Globus pallidus (tissue), 1 donor: ENCODE measurements at regions not wholly inside any gene's neighbourhood (a gene's known extent, or its start where the extent isn't known, plus 50 kb on each side); places are given as distances from the start of the nearest gene placed in this dataset.
"Not testable (repeated sequence)": the region's sequence is repeated elsewhere in the genome, so short reads cannot be mapped to it uniquely, and the experiment has no call there.

Experiments
- DNase-seq: peaks from one replicate; pipeline ENCODE4 v3.0.0-alpha.2; 2015; ENCODE audit warnings: low spot score

- not testable (repeated sequence) for DNase-seq
Measured at GRCh38 chr7:149930374-149931068, 56.8 kb downstream of the ATP6V0E2 start.

DNA sequence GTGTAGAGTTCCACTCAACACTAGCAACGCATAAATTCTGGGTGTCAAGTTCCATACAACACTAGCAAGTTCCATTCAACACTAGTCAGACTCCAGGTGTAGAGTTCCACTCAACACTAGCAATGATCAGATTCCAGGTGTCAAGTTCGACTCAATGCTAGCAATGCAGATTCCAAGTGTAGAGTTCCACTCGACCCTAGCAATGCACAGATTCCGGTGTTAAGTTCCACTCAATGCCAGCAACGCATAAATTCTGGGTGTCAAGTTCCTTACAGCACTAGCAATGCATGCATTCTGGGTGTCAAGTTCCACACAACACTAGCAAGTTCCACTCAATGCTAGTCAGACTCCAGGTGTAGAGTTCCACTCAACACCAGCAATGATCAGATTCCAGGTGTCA lies 60.0 kb downstream of the ATP6V0E2 start:
- DNase-seq, result not testable (repeated sequence)

- DNase-seq, result not testable (repeated sequence)
Measured at GRCh38 chr7:149947346-149947745, 73.6 kb downstream of the ATP6V0E2 start.

DNA sequence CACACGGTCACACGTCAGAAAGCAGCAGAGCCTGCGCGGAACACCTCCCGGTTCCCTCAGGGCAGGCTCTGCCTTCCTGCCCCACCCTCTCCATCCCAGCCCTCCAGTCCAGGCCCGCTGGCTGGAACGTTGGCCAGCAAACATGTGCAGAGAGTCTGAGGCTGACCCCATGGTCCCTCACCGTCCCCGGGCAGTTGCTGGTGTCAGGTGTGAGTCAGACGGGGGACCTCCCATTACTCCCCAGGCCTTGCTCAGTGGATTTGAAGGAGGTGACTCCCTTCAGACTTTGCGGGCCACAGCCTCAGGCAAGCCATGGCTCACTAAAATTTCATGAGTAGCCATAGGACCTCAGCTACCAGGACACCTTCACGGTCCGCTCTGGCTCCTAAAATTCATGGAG lies 74.7 kb downstream of the ATP6V0E2 start:
- not testable (repeated sequence) for DNase-seq

DNA sequence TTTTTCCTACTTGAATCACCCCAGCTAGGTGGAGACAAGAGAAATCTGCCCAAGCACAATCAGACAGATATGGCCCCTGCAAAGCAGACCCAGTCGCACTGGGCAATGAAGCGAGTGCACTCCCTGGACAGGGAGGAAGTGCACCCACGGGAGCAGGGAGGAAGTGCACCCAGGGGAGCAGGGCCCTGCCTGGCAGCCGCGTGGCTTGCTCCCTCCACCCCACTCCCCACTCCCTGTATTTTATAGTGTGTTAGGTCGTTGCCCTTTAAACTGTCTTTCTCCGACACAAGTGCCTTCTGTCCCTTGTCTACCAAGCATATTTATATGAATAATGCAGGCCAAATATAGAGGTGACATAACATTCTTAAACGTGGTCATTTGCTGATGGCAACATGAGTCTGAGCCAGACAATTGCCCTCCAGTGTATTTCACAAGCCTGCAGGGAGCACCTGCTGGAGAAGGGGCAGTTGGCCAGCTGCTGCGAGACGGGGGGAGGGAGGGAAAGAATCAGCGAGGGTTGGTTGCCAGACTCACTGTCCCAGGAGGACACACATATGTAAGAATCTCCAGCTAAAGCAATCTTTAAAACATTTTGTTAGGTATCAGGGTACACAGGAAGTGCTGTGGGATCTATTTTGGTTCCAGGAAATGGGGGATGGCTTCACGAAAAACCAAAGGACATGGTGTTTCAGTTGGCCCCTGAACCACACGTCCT lies 76.3 kb downstream of the ATP6V0E2 start:
- not testable (repeated sequence) for DNase-seq

DNA sequence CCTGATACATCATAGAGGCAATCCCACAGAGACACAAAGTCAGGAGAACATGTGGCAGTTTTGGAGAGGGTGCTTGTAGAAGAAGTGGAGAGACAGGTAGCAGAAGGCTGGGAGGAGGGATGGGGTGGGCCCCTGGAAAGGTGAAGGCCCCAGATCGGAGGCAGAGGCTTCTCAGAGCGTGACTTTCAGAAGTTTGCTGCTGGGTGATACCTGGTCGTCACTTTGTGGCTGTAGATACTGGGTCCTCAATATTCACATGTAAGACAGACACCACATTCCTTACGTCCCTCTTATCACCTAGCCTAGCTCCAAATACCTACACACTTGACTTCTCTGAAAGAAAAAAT lies 76.8 kb downstream of the ATP6V0E2 start:
- not testable (repeated sequence) for DNase-seq

DNA sequence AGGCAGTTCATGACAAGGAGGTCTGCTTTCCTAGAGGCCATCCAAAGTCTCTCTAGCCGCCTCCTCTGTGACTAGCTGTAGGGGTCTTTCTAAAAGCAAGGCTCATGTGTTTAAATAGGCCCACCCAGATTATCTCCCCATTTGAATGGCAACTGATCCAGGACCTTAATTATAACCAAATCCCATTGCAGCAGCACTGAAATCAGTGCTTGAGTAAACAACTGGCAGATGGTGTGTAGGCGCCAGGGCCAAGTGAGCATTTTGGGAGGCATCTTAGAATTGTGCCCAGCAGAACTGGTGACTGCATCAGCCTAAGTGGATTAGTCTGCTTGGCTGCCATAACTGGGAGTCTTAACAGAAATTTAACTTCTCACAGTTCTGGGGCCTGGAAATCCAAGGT lies 77.8 kb downstream of the ATP6V0E2 start:
- not testable (repeated sequence) for DNase-seq

- not testable (repeated sequence) for DNase-seq
Measured at GRCh38 chr7:149958880-149959279, 85.1 kb downstream of the ATP6V0E2 start.

- DNase-seq, result not testable (repeated sequence)
Measured at GRCh38 chr7:149960863-149961262, 87.1 kb downstream of the ATP6V0E2 start.

- DNase-seq, result not testable (repeated sequence)
Measured at GRCh38 chr7:149961878-149962277, 88.1 kb downstream of the ATP6V0E2 start.

DNA sequence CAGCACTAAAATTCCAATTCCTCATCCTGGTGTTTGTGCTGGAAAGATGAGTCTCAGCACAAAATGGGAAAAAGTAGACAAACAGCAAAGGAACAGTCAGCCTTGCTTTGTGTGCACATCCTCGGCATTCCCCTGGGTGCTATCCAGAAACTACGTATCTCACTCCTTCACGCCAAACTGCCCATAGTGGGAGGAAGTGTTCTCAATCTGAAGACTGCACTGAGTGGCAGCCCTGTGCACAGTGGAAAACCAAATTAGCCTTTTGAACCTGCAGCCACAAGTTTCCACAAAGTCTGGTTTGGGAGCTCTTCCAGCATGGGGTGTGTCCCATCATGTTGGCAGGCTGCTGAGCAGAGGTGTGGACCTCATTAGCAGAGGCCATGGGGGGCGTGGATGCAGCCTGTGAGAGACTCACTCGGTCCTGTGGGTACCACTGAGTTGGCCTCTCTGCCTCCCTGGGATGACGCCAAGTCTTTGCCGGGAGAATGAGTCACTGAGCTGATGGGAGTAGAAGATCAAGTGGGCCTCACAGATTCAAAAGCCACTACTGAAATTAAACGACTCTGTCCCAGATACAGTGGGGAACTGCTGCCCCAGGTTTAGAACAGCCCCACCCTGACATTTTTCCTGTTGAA lies 89.0 kb downstream of the ATP6V0E2 start:
- DNase-seq, result not testable (repeated sequence)

GRCh38 chr7:149963985-149964384 lies 90.2 kb downstream of the ATP6V0E2 start:
- DNase-seq, result not testable (repeated sequence)

DNA sequence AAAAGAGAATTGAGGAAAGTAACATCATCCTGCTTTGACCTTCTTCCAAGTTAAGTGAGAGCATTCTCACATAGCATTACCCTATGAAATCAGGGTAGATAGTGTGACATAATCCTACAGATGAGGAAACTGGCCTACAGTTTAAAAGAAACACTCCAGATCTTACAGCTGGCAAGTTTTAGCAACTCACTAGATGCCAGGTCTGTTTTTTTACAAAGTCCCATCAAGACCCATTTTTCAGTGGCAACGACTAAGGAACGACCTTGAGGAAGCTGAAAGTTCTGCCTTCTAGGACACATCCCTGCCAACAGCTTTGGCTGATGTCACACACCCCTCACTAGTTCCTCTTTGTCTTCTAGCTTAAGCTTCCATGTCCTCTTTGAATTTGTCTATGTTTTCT lies 92.7 kb downstream of the ATP6V0E2 start:
- DNase-seq, result not testable (repeated sequence)

GRCh38 chr7:149972977-149973376 lies 99.2 kb downstream of the ATP6V0E2 start:
- DNase-seq, result not testable (repeated sequence)

GRCh38 chr7:149973681-149974080 lies 99.9 kb downstream of the ATP6V0E2 start:
- not testable (repeated sequence) for DNase-seq

DNA sequence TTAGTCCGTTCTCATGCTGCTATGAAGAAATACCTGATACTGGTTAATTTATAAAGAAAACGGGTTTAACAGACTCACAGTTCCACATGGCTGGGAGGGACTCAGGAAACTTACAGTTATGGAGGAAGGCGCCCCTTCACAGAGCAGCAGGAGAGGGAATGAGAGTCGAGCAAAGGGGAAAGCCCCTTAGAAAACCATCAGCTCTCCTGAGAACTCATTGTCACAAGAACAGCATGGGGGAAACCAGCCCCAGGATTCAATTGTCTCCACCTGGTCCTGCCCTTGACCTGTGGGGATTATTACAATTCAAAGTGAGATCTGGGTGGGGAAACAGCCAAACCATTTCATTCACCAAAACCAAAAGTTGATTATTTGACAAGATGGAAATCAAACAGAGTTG lies 101.8 kb downstream of the ATP6V0E2 start:
- DNase-seq, result not testable (repeated sequence)

DNA sequence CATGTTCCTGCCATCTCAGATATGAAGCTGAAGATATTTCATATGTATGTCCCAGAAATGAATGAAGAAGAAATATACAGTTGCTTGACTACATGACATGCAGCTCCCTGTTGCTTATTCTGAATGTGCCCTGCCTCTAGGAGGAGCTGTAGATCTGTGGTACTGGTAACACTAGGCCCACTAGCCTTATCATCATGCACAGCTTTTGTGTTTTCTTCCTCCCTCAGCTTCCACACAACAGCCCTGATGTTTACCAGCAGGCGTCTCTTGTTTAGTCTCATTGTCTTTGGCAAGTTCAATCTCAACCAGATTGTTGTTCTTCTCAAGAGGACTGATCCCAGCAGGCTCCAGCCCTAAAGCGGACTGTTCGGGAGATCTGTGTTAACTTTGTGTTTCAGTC lies 104.8 kb downstream of the ATP6V0E2 start:
- not testable (repeated sequence) for DNase-seq

GRCh38 chr7:149978944-149979343 lies 105.2 kb downstream of the ATP6V0E2 start:
- DNase-seq, result not testable (repeated sequence)

- DNase-seq, result not testable (repeated sequence)
Measured at GRCh38 chr7:149982537-149983112, 108.9 kb downstream of the ATP6V0E2 start.

DNA sequence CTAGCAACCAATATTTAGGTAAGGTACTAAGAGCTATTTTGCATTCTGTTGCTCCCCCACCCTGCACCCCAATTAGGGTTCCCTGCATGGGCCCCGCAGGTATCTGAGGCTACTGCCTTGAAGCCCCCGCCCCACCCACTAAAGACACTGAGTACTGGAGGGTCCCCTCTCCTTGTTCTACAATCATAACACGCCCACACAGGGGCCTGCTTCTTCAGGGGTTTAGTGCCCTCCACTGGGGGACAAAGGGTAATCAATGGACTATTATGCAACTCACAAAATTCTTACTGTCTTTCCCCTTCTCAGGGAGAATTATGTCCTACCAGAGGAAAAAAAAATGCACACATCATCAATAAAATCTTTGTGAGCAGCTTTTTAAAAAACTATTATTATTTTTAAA lies 113.1 kb downstream of the ATP6V0E2 start:
- DNase-seq, result not testable (repeated sequence)

GRCh38 chr7:149991652-149992302 lies 118.0 kb downstream of the ATP6V0E2 start:
- DNase-seq, result not testable (repeated sequence)

DNA sequence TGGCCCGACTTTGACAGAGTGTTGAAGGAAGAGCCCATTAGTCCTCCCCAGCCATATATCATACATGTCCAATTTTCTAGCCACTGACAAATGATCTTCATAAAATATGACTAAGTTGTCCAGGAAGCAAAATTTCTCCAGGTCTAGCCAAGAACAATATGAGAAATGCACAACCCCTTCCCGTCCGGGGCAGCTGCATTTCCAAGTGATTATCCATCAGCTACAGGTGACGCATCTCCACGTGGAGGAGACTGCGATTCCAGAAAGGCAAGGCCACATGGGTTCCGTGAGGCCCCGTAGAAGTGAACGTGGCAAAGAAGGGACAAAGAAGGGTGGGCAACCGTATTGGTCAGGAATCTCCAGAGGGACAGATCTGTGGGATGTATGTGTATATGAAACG lies 118.6 kb downstream of the ATP6V0E2 start:
- not testable (repeated sequence) for DNase-seq
